ENCODE measurements at regions not wholly inside any gene's neighbourhood (a gene's known extent, or its start where the extent isn't known, plus 50 kb on each side); places are given as distances from the start of the nearest gene placed in this dataset.
A peak's percentile ranks its signal among the peaks of the same experiment; 100 is the strongest.

DNA sequence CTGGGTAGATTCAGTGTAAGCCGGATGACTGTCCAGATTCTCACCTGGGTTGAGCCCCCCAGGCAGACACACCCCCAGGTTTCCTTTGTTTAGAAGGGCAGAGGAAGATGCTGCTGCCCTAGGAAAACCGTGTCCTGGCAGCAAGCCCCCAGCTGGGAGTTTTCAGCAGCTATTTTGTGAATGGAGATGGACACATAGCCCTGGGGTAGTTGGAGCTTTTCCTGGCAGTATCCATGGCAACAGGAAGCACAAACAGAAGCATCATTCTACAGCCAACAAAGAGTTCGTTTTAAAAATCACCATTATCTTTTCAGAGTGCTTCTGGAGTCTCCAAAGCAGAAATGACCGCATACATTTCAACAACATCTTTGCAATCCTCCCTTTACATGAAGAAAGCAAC, 245.5 kb downstream of the BRD1 start:
- FAIRE-seq, result no peak
- Histone ChIP-seq H4K20me1 (ENCODE audit: insufficient read depth, low read length) (no peaks in the 10 kb centered on the region), H3K79me2 (ENCODE audit: insufficient read depth, low read length) (no peaks in the 10 kb centered on the region), H3K4me2 (ENCODE audit: low read depth, low read length) (no peak overlapping the region), H3K4me3 (replicated peaks in 1 of 3; ENCODE audit: insufficient read depth in 1 of 3, low read depth in 2 of 3, low read length in 3 of 3) (no peak overlapping the region), H3K9me3 (ENCODE audit: low read length) (peaks cover 10% of the 10 kb centered on the region), H3K27me3 (ENCODE audit: control insufficient read depth in 1 of 2, insufficient read depth in 2 of 2, low read length in 2 of 2) (peaks cover 2 to 44% of the 10 kb centered on the region in 2 experiments; a peak in 4 of 5 replicates), H2AFZ (ENCODE audit: low read length) (no peak overlapping the region), H3K36me3 (replicated peaks in 1 of 2; ENCODE audit: control insufficient read depth in 1 of 2, insufficient read depth in 2 of 2, low read length in 2 of 2) (no peaks in the 10 kb centered on the region), H3K4me1 (ENCODE audit: insufficient read depth, low read length) (no peaks in the 10 kb centered on the region), H3K9ac (ENCODE audit: insufficient read depth, low read depth, low read length) (no peak overlapping the region), H3K27ac (ENCODE audit: extremely low read length, insufficient read depth, low read length) (no peak overlapping the region)
- in situ Hi-C loops (cut with HindIII; ENCODE audit: extremely low pct_ligation_motif_present, low pct_unique_long_range_greater_than_20kb), result no loop called here
- ATAC-seq, result no peak
- ChIA-PET POLR2A (no interaction called here), CTCF (ENCODE audit: low intra/inter-chr PET ratio, low total read pairs) (no interaction called here)
- DNase-seq (ENCODE audit: low spot score), result no peak
- intact Hi-C loops (cut with micrococcal nuclease; ENCODE audit: unreplicated experiment), result no loop called here
- TF ChIP-seq, protein P1, sequence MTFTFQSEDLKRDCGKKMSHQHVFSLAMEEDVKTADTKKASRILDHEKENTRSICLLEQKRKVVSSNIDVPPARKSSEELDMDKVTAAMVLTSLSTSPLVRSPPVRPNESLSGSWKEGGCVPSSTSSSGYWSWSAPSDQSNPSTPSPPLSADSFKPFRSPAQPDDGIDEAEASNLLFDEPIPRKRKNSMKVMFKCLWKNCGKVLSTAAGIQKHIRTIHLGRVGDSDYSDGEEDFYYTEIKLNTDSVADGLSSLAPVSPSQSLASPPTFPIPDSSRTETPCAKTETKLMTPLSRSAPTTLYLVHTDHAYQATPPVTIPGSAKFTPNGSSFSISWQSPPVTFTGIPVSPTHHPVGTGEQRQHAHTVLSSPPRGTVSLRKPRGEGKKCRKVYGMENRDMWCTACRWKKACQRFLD (CRISPR knock-in tag; IDR thresholded peaks at IDR 0.05; ENCODE audit: borderline replicate concordance), result no peak
- TF ChIP-seq ZBTB42 (CRISPR knock-in tag; IDR thresholded peaks at IDR 0.05) (no peak), MIER3 (CRISPR knock-in tag; IDR thresholded peaks at IDR 0.05; ENCODE audit: borderline replicate concordance) (no peak), SOX13 (IDR thresholded peaks at IDR 0.05) (no peak), SOX13 (CRISPR knock-in tag; conservative IDR thresholded peaks at IDR 0.05 in 1 of 2, IDR thresholded peaks at IDR 0.05 in 1 of 2) (no peak), SAFB2 (CRISPR knock-in tag; IDR thresholded peaks at IDR 0.05; ENCODE audit: borderline replicate concordance, low read depth) (no peak), RFX1 (IDR thresholded peaks at IDR 0.05) (peak; percentile 22; the same call in 1 of the 2 replicates)
- TF ChIP-seq, protein P2, sequence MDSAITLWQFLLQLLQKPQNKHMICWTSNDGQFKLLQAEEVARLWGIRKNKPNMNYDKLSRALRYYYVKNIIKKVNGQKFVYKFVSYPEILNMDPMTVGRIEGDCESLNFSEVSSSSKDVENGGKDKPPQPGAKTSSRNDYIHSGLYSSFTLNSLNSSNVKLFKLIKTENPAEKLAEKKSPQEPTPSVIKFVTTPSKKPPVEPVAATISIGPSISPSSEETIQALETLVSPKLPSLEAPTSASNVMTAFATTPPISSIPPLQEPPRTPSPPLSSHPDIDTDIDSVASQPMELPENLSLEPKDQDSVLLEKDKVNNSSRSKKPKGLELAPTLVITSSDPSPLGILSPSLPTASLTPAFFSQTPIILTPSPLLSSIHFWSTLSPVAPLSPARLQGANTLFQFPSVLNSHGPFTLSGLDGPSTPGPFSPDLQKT (CRISPR knock-in tag; IDR thresholded peaks at IDR 0.05; ENCODE audit: borderline replicate concordance), result no peak
- WGBS (ENCODE audit: low lambda C conversion rate), result 3% methylated on average over 3 of the region's 4 CpGs
- BruUV-seq (replicated peaks), result no TSS peak

Measured in HepG2 (cell line).